ENCODE measurements at regions not wholly inside any gene's neighbourhood (a gene's known extent, or its start where the extent isn't known, plus 50 kb on each side); places are given as distances from the start of the nearest gene placed in this dataset.
"Not testable (repeated sequence)": the region's sequence is repeated elsewhere in the genome, so short reads cannot be mapped to it uniquely, and the experiment has no call there.

DNA sequence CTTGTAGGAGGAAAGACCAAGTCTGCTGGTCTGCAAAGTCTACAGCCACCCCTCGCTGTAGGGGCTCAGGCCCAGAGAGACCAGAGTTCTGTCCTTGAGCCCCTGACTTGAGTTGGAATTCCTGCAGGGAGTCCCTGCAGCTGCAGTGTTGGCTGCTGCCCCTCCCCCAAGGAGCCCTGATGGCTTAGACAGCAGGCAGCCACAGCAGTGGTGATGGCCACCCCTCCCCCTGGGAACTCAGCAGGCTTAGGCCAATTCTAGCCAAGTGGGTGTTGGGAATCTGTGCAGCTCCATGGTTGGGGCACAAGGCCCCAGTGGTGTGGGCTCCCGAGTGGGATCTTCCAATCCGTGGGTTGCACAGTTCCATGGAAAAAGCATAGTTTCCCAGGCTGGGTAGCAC, 345.4 kb downstream of the CD109 start:
- no peak for DNase-seq (ENCODE audit: low spot score)

DNA sequence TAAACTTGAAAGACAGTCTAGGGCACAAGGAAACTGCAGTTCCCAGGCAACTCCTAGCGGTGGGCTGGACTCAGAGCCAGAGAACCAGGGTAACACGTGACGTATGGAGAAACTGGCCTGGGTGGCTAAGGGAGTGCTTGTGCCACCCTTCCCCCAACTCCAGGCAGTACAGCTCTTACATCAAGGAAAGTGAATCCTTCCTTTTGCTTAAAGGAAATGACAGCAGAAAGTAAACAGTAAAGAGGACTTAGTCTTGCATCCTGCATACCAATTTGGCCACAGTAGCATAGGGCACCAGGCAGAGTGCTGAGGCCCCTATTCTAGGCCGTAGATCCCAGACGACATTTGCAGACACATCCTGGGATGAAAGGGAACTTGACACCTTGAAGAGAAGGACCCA, 322.8 kb downstream of the CD109 start:
- DNase-seq (ENCODE audit: low spot score), result no peak

- no peak for DNase-seq (ENCODE audit: low spot score)
Observed at GRCh38 chr6:74015427-74015826, 319.4 kb downstream of the CD109 start.

- DNase-seq (ENCODE audit: low spot score), result no peak
Observed at GRCh38 chr6:74000666-74001490, 304.9 kb downstream of the CD109 start.

DNA sequence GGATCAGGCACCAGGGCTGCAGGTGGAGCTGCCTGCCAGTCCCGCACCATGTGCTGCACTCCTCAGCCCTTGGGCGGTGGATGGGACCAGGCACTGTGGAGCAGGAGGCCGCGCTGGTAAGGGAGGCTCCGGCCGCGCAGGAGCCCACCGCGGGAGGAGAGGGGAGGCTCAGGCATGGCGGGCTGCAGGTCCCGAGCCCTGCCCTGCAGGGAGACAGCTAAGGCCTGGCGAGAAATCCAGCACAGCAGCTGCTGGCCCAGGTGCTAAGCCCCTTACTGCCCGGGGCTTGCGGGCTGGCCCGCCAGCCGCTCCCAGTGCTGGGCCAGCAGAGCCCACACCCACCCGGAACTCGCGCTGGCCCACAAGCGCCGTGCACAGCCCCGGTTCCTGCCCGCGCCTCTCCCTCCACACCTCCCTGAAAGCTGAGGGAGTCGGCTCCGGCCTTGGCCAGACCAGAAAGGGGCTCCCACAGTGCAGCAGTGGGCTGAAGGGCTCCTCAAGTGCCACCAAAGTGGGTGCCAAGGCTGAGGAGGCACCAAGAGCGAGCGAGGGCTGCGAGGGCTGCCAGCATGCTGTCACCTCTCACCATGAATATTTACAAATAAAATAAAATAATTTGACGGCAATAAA, 294.7 kb downstream of the CD109 start:
- DNase-seq (ENCODE audit: low spot score), result not testable (repeated sequence)

DNA sequence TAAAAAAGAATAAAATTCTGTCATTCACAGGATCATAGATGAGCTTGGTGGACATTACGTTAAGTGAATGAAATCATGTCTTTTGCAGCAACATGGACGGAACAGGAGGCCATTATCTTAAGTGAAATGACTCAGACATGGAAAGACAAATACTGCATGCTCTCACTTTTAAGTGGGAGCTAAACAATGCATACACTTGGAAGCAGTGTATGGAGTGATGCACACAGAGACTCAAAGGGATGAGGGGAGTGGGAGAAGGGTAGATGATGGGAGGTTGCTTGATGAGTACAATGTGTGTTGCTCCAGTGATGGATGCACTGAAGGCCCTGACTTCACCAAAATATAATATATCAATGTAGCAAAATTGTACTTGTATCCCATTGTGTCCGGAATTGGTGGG, 293.4 kb downstream of the CD109 start:
- DNase-seq (ENCODE audit: low spot score), result no peak

DNA sequence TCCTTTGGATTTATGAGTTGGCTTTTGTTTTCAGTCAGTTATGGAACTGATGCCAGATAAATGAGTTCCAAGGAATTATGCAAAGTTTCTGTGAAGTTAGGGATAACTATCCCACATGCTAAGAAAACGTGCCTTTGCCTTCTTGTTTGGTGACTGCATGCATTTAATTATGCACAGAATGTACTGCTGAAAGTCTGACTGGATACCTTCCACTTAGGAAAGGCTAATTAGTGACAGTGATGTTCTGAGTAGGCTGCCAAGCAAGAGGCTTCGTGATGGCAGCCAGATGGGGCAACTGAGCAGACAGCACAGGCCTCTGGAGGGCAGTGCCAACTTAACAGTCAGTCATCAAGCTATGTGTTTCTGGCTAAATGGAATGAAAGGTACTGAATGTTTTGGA, 289.9 kb downstream of the CD109 start:
- DNase-seq (ENCODE audit: low spot score), result peak; percentile 12

- no peak for DNase-seq (ENCODE audit: low spot score)
Observed at GRCh38 chr6:73984571-73985210, 288.7 kb downstream of the CD109 start.

DNA sequence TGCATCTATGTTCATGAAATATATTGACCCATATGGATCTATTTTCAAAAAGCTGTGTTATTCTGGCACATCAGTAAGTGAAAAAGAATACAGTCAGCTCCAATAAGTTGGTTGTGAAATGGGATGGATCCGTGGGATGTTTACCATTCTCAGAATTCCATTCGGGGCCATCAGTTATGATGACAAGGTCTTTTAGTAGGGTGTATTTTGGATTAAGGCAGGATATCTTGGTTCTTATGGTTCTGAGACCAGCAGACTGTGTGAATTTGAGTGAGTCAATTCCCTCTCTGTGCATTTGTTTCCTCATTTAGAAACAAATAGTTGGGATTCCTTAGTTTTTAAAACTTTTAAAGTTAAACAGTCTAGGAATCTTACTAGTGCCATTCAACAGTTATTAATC, 287.4 kb downstream of the CD109 start:
- DNase-seq (ENCODE audit: low spot score), result no peak

DNA sequence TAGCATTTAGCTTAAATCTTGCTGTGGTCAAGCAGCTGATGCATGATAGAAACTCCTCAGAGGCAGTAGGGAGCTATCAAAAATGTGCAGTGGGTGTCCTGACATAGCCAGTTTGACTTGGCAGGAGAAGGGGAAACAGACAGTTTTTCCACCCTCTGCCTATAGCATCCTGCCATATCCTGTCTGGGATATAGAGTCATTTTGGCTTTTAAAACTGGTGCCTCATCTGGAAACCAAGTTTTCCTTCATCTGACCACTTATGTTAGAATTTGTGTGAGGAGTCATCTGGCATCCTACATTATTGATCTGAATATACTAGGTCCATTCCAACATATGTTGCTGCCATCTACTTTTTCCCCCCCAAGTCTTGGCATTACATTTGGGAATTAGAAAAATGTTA, 284.1 kb downstream of the CD109 start:
- DNase-seq (ENCODE audit: low spot score), result no peak

GRCh38 chr6:73978330-73978729, 282.3 kb downstream of the CD109 start:
- DNase-seq (ENCODE audit: low spot score), result no peak

DNA sequence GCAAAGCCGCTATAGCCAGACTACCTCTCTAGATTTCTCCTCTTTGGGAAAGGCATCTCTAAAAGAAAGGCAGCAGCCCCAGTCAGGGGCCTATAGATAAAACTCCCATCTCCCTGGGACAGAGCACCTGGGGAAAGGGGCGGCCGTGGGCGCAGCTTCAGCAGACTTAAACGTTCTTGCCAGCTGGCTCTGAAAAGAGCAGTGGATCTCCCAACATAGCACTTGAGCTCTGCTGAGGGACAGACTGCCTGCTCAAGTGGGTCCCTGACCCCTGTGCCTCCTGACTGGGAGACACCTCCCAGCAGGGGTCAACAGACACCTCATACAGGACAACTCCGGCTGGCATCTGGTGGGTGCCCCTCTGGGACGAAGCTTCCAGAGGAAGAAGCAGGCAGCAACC, 276.5 kb downstream of the CD109 start:
- DNase-seq (ENCODE audit: low spot score), result not testable (repeated sequence)

- peak; percentile 29 for DNase-seq (ENCODE audit: low spot score)
Observed at GRCh38 chr6:73969971-73970970, 274.3 kb downstream of the CD109 start.

GRCh38 chr6:73968221-73968757, 272.3 kb downstream of the CD109 start:
- no peak for DNase-seq (ENCODE audit: low spot score)

DNA sequence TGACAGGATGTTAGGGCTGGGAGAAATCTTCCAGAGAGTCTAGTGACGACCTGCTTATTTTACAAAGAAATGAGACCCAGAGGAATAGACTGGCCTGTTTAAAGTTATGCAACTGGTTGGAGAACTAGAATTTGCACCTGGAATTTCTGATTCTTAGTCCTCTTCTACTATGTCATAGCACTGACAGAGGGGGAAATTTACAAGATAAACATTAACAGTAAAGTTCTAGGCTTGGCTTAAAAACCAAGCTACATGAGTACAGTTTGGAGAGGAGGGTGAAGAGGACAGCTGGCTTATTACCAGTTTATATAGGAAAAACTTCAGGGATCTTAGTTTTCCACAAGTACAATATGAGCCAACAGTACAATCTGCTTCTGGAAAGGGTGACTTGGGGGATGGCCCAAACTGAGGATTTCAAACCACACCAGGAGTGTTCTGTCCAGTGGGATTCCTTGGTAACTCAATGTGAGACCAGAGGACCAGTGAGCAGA, 269.6 kb downstream of the CD109 start:
- no peak for DNase-seq (ENCODE audit: low spot score)

DNA sequence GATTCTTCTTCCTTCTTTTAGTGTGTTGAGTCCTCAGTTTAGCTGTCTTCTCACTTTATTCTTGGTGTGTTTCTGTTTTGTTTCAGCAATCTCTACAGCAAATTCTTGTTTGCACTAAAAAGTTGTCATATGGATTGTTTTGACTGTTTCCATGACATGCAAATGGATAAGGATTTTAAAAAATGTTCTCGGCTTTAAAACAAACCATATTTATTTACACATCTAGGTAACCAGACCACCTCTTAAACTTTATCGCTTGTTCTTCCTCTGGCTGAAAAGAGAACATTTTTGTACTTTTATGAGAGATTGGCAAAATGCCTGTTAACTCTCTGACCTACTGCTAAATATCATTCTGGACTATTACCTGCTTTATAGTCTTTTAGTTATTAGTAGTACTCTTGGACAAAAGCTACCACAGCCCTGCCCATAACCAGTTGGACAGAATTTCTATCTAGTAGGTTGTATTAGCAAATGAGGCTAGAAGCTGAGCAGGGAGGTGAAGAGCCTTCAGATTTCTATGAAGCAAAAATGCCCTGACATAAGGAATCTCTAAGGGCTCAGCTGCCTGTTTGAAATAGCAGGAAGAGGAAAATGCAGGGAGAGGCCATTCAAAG, 268.3 kb downstream of the CD109 start:
- no peak for DNase-seq (ENCODE audit: low spot score)

GRCh38 chr6:73962884-73963283, 266.9 kb downstream of the CD109 start:
- DNase-seq (ENCODE audit: low spot score), result no peak

DNA sequence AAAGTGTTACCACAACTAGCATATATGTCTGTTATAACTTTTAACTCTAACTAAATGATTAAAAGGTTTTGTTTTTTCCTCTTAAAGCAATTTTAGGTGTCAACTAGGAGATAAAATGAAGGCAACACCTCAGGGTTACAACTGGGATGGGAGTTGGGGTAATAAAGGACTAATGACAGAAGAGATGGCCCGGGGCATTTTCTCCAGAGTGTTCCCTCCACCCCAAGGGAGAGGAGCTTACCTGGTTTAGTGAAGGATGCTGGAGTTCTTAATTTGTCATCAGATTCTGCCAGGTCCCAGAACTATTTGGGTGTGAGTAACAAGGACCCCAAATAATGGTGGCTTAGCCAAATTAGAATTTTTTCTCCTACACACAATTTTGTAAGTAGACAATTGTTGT, 260.3 kb downstream of the CD109 start:
- no peak for DNase-seq (ENCODE audit: low spot score)

DNA sequence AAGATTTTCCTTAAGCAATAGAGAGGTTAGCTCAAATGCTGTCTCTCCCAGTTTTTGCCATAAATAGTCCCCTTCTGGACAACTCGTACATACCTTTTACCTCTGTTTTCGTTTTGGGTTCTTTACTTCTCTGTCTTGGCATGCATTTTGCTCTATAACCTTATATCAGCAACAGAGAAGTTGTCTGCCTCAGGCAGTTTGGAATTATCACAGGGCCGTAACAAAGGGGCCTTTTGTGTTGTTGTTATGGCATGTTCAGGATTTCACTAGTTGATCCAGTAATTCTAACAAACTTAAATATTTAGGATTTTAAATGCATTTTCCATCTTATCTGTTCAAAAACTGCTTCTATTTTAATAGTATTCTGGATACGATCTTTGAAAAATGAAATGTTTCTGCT, 259.8 kb downstream of the CD109 start:
- DNase-seq (ENCODE audit: low spot score), result no peak

DNA sequence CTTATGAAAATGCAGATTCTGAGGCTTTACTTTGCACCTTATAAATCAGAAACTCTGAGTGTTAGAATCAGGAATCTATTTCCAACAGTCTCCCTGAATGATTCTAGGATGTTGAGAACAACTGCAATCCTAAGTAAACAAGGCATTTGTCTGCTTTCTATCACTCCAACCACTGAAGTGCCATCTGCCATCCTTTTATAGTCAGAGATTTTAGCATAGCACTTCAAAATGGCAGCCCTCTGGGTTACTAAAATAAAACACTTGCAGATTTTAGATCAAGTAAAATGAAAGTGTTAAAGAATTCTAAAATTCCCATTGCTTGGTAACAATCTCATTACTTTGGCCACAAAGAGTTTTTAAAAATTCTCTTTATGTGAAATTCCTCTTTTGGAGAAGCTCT, 258.9 kb downstream of the CD109 start:
- DNase-seq (ENCODE audit: low spot score), result no peak

DNA sequence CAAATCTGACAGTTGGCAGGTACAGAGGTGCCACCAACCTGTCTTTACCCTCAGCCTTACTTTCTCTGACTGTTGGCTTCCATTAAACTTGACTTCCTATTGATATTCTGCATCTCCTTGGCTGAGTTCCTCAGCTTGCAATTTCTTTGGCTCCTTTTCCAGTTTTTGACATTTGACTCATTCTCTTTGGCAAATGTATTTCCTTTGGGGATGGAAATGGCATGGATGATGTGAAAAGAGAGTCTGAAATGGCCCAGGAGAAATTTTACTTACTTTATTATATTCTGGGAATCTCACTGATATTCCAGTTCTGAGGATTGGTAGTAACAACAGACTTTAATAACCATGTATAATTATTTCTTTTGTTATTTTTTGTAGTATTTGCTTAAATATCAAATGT, 255.2 kb downstream of the CD109 start:
- peak; percentile 2 for DNase-seq (ENCODE audit: low spot score)

All from pons (tissue), 1 donor.